HG03469 (cell line): ENCODE measurements at regions not wholly inside any gene's neighbourhood (a gene's known extent, or its start where the extent isn't known, plus 50 kb on each side); places are given as distances from the start of the nearest gene placed in this dataset.

Experiments
- ATAC-seq: cut with Tn5 transposase; IDR thresholded peaks from one replicate; pipeline ENCODE4 v1.9.1; 2021; ENCODE audit warnings: mild to moderate bottlenecking, moderate library complexity, moderate number of reproducible peaks; ENCODE audit not compliant: unreplicated experiment

GRCh38 chr10:131480066-131480465 lies 168.5 kb upstream of the TCERG1L start:
- ATAC-seq, result no peak

- no peak for ATAC-seq
These were observed 169.3 kb upstream of the TCERG1L start for GRCh38 chr10:131480861-131481260.

GRCh38 chr10:131485732-131486131 lies 174.2 kb upstream of the TCERG1L start:
- ATAC-seq, result no peak

- no peak for ATAC-seq
These were observed 176.3 kb upstream of the TCERG1L start for GRCh38 chr10:131487822-131488221.

- ATAC-seq, result no peak
These were observed 179.6 kb upstream of the TCERG1L start for GRCh38 chr10:131490991-131491594.

- no peak for ATAC-seq
These were observed 180.8 kb upstream of the TCERG1L start for GRCh38 chr10:131492211-131492857.

- ATAC-seq, result no peak
These were observed 181.9 kb upstream of the TCERG1L start for GRCh38 chr10:131493432-131493831.

GRCh38 chr10:131494451-131494850 lies 182.9 kb upstream of the TCERG1L start:
- ATAC-seq, result no peak

GRCh38 chr10:131495224-131495623 lies 183.7 kb upstream of the TCERG1L start:
- ATAC-seq, result no peak

GRCh38 chr10:131495892-131496291 lies 184.4 kb upstream of the TCERG1L start:
- ATAC-seq, result no peak

GRCh38 chr10:131496351-131497052 lies 185.0 kb upstream of the TCERG1L start:
- no peak for ATAC-seq

- no peak for ATAC-seq
These were observed 188.0 kb upstream of the TCERG1L start for GRCh38 chr10:131499566-131499965.

- no peak for ATAC-seq
These were observed 188.7 kb upstream of the TCERG1L start for GRCh38 chr10:131500181-131500580.

GRCh38 chr10:131500892-131501291 lies 189.4 kb upstream of the TCERG1L start:
- no peak for ATAC-seq

GRCh38 chr10:131503992-131504391 lies 192.5 kb upstream of the TCERG1L start:
- no peak for ATAC-seq

GRCh38 chr10:131511391-131511790 lies 199.9 kb upstream of the TCERG1L start:
- ATAC-seq, result no peak

- no peak for ATAC-seq
These were observed 201.3 kb upstream of the TCERG1L start for GRCh38 chr10:131512852-131513251.

GRCh38 chr10:131513445-131513844 lies 201.9 kb upstream of the TCERG1L start:
- no peak for ATAC-seq

- ATAC-seq, result no peak
These were observed 202.4 kb upstream of the TCERG1L start for GRCh38 chr10:131513901-131514300.

GRCh38 chr10:131514454-131514853 lies 202.9 kb upstream of the TCERG1L start:
- ATAC-seq, result no peak

GRCh38 chr10:131516285-131516684 lies 204.8 kb upstream of the TCERG1L start:
- ATAC-seq, result no peak

- no peak for ATAC-seq
These were observed 206.3 kb upstream of the TCERG1L start for GRCh38 chr10:131517781-131518180.
